SK-N-SH treated with all-trans-retinoic acid at 6 μM for 48 hours (cell line): ENCODE measurements at regions not wholly inside any gene's neighbourhood (a gene's known extent, or its start where the extent isn't known, plus 50 kb on each side); places are given as distances from the start of the nearest gene placed in this dataset.

Experiments used
- PPARA ChIP-seq: fragments of 250-450 bp; sonication (Bioruptor Pico); IDR thresholded peaks from 2 replicates; pipeline ENCODE4 v1.5.0; 2020; ENCODE audit warnings: mild to moderate bottlenecking, borderline replicate concordance
- ZFP3 ChIP-seq: fragments of 250-450 bp; sonication (Bioruptor Pico); IDR thresholded peaks from 2 replicates; pipeline ENCODE4 v1.5.0; 2020; ENCODE audit warnings: mild to moderate bottlenecking, moderate library complexity
- ZFP30 ChIP-seq: fragments of 450-650 bp; formaldehyde crosslinking; IDR thresholded peaks from 2 replicates; pipeline ENCODE4 v1.5.0; 2022; ENCODE audit warnings: mild to moderate bottlenecking, moderate library complexity

DNA sequence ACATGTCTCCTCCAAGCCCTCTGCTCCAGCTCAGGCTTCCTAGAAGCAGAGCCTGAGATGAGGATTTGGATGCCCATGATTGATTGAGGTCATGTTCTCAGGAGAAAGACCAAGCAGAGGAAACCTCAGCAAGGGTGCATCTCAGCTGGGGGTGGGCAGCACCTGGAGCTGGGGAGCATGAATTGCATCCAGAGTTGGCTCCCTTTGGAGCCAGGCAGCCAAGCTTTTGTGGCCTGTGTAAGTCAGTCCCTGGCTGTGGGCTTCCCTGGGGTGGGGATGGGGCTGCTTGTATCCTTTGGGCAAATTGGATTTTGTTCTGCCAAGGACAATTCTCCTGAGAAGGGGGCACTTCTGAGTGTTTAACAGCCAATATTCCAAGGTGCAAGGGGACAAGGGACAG, 91.5 kb upstream of the WASF3 start:
- no peak for TF ChIP-seq ZFP3 (CRISPR knock-in tag)
- TF ChIP-seq ZFP30: no peak
- no peak for TF ChIP-seq PPARA (CRISPR knock-in tag)
